Liver (tissue), 3 donors: ENCODE measurements at regions not wholly inside any gene's neighbourhood (a gene's known extent, or its start where the extent isn't known, plus 50 kb on each side); places are given as distances from the start of the nearest gene placed in this dataset.

Experiments
- EGR1 ChIP-seq, 2 donors: IDR thresholded peaks; 2 replicates each; pipeline ENCODE4 v1.6.1; 2016 to 2018; ENCODE audit warnings: antibody characterized with exemption in 2 of 2, low read depth in 2 of 2
- GABPA ChIP-seq, 2 donors: IDR thresholded peaks in 1 of 2; conservative IDR thresholded peaks in 1 of 2; 2 replicates each; pipeline ENCODE4 v1.6.1; 2016; ENCODE audit warnings: antibody characterized with exemption in 2 of 2, mild to moderate bottlenecking in 1 of 2, moderate library complexity in 1 of 2
- HNF4A ChIP-seq, 2 donors: conservative IDR thresholded peaks; 2 replicates each; pipeline ENCODE4 v1.6.1; 2016; ENCODE audit warnings: antibody characterized with exemption in 2 of 2, mild to moderate bottlenecking in 2 of 2
- RAD21 ChIP-seq, 2 donors: IDR thresholded peaks; 2 replicates each; pipeline ENCODE4 v1.6.1; 2016; ENCODE audit warnings: antibody characterized with exemption in 2 of 2, mild to moderate bottlenecking in 2 of 2
- RXRA ChIP-seq, 2 donors: IDR thresholded peaks; 2 replicates each; pipeline ENCODE4 v1.6.1; 2017 to 2018; ENCODE audit warnings: antibody characterized with exemption in 2 of 2, mild to moderate bottlenecking in 1 of 2
- SP1 ChIP-seq: IDR thresholded peaks from 2 replicates; pipeline ENCODE4 v1.6.1; 2018; ENCODE audit warnings: antibody characterized with exemption, mild to moderate bottlenecking
- TAF1 ChIP-seq: conservative IDR thresholded peaks from 2 replicates; pipeline ENCODE4 v1.6.1; 2016; ENCODE audit warnings: antibody characterized with exemption, mild to moderate bottlenecking
- TF ChIP-seq, protein P1 (sequence below): fragments of 150-350 bp; IDR thresholded peaks from 2 replicates; pipeline ENCODE4 v1.5.1; 2017; ENCODE audit warnings: improper control_type of control experiment, low read depth, low read length; ENCODE audit not compliant: missing input control
- TF ChIP-seq, protein P2 (sequence below): IDR thresholded peaks from 2 replicates; pipeline ENCODE4 v1.6.1; 2016; ENCODE audit warnings: antibody characterized with exemption
- TF ChIP-seq, protein P3 (sequence below): IDR thresholded peaks from 2 replicates; pipeline ENCODE4 v1.6.1; 2016; ENCODE audit warnings: antibody characterized with exemption, mild to moderate bottlenecking
- TF ChIP-seq, protein P4 (sequence below): IDR thresholded peaks from 2 replicates; pipeline ENCODE4 v1.6.1; 2016; ENCODE audit warnings: antibody characterized with exemption
- donor health status: healthy.
- donor health status: healthy.

DNA sequence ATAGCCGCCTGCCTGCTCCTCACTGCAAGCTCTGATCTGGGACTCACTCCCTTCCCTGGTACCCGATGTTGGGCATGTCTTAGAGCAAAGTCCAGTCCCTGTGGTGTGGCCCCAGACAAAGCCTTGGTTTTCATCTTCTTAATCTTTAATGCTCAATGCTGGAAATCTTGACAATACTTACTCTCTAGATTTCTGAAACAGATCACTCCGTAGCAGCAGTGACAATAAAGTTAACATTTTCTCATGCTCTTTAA is 260.2 kb upstream of the IRX2 start:
- TF ChIP-seq TAF1 (no peak), RAD21 (IDR thresholded peaks at IDR 0.05) (no peak), GABPA (IDR thresholded peaks at IDR 0.05 in 1 of 2, conservative IDR thresholded peaks at IDR 0.05 in 1 of 2) (no peak), EGR1 (IDR thresholded peaks at IDR 0.05; ENCODE audit: low read depth in 2 of 2) (no peak), SP1 (no peak), HNF4A (conservative IDR thresholded peaks at IDR 0.05) (no peak), RXRA (IDR thresholded peaks at IDR 0.05) (no peak)
- TF ChIP-seq, protein P1, sequence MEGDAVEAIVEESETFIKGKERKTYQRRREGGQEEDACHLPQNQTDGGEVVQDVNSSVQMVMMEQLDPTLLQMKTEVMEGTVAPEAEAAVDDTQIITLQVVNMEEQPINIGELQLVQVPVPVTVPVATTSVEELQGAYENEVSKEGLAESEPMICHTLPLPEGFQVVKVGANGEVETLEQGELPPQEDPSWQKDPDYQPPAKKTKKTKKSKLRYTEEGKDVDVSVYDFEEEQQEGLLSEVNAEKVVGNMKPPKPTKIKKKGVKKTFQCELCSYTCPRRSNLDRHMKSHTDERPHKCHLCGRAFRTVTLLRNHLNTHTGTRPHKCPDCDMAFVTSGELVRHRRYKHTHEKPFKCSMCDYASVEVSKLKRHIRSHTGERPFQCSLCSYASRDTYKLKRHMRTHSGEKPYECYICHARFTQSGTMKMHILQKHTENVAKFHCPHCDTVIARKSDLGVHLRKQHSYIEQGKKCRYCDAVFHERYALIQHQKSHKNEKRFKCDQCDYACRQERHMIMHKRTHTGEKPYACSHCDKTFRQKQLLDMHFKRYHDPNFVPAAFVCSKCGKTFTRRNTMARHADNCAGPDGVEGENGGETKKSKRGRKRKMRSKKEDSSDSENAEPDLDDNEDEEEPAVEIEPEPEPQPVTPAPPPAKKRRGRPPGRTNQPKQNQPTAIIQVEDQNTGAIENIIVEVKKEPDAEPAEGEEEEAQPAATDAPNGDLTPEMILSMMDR = no peak
- TF ChIP-seq, protein P2, sequence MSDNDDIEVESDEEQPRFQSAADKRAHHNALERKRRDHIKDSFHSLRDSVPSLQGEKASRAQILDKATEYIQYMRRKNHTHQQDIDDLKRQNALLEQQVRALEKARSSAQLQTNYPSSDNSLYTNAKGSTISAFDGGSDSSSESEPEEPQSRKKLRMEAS = no peak
- TF ChIP-seq, protein P3, sequence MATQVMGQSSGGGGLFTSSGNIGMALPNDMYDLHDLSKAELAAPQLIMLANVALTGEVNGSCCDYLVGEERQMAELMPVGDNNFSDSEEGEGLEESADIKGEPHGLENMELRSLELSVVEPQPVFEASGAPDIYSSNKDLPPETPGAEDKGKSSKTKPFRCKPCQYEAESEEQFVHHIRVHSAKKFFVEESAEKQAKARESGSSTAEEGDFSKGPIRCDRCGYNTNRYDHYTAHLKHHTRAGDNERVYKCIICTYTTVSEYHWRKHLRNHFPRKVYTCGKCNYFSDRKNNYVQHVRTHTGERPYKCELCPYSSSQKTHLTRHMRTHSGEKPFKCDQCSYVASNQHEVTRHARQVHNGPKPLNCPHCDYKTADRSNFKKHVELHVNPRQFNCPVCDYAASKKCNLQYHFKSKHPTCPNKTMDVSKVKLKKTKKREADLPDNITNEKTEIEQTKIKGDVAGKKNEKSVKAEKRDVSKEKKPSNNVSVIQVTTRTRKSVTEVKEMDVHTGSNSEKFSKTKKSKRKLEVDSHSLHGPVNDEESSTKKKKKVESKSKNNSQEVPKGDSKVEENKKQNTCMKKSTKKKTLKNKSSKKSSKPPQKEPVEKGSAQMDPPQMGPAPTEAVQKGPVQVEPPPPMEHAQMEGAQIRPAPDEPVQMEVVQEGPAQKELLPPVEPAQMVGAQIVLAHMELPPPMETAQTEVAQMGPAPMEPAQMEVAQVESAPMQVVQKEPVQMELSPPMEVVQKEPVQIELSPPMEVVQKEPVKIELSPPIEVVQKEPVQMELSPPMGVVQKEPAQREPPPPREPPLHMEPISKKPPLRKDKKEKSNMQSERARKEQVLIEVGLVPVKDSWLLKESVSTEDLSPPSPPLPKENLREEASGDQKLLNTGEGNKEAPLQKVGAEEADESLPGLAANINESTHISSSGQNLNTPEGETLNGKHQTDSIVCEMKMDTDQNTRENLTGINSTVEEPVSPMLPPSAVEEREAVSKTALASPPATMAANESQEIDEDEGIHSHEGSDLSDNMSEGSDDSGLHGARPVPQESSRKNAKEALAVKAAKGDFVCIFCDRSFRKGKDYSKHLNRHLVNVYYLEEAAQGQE = no peak
- TF ChIP-seq, protein P4, sequence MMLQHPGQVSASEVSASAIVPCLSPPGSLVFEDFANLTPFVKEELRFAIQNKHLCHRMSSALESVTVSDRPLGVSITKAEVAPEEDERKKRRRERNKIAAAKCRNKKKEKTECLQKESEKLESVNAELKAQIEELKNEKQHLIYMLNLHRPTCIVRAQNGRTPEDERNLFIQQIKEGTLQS = no peak
